Limb (tissue), 2 donors: ENCODE measurements at regions not wholly inside any gene's neighbourhood (a gene's known extent, or its start where the extent isn't known, plus 50 kb on each side); places are given as distances from the start of the nearest gene placed in this dataset.
A peak's percentile ranks its signal among the peaks of the same experiment; 100 is the strongest.

Source experiments
- DNase-seq, 2 donors: peaks; one replicate each; pipeline ENCODE4 v3.0.0-alpha.2; 2016; ENCODE audit errors: extremely low spot score in 2 of 2

GRCh38 chr10:78292982-78293865, 259.6 kb downstream of the RPS24 start:
- DNase-seq: peak; percentile 60 to 61

GRCh38 chr10:78295242-78295641, 261.6 kb downstream of the RPS24 start:
- no peak for DNase-seq

DNA sequence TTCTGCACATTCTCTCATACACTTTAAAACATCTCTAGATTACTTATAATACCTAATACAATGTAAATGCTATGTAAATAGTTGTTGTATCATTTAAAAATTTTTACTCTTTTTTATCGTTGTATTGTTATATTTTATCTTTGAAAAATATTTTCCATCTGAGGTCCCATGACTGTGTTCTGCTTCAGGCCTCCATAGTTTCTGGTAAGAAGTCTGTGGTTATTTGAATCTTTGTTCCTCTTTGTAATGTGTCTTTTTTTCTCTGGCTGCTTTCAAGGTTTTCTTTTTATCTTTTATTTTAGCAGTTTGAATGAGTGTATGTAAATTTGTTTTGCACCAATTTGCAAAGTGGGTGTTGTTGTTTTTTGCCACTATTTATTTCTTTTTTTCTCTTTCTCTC, 263.1 kb downstream of the RPS24 start:
- DNase-seq: no peak

DNA sequence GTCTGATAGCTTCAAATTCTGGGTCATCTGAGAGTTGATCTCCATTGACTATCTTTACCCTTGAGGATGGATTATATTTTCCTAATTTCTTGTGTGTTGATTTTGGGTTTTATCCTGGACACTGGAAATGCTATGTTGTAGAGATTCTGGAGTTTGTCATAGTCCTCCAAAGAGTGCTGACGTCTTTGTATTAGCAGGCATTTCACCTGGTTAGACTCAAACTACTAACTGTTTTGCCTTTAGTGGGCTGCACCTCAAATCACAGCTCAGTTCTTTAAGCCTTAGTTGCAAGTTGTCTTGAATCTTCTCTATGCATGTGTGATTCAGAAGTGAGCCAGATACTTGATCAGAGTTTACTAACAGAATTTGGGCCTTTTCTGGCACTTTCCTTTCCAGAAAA, 264.3 kb downstream of the RPS24 start:
- DNase-seq: no peak

- DNase-seq: peak in 1 of 2 donors; percentile 8
Observed at GRCh38 chr10:78298835-78299234, 265.2 kb downstream of the RPS24 start.

DNA sequence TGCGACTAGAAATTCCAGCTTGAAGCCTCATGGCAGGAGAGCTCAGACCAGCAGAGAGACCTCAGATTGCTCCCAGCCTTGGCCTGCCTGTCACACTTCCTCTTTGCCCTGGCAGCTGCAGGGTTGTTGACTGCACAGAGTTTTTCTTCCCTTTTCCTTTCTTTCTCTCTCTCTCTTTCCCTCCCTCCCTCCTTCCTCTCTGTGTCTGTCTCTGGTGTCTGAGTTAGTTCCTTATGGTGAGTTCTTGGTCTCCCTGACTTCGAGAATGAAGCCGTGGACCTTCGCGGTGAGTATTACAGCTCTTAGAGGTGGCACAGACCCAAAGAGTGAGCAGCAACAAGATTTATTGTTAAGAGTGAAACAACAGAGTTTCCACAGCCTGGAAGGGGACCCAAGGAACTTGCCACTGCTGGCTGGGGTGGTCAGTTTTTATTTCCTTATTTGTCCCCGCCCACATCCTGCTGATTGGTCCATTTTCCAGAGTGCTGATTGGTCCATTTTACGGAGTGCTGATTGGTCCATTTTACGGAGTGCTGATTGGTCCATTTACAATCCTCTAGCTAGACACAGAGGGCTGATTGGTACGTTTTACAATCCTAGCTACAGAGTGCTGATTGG, 266.3 kb downstream of the RPS24 start:
- peak in 1 of 2 donors; percentile 22 for DNase-seq

- peak in 1 of 2 donors; percentile 11 for DNase-seq
Observed at GRCh38 chr10:78300526-78300925, 266.9 kb downstream of the RPS24 start.

DNA sequence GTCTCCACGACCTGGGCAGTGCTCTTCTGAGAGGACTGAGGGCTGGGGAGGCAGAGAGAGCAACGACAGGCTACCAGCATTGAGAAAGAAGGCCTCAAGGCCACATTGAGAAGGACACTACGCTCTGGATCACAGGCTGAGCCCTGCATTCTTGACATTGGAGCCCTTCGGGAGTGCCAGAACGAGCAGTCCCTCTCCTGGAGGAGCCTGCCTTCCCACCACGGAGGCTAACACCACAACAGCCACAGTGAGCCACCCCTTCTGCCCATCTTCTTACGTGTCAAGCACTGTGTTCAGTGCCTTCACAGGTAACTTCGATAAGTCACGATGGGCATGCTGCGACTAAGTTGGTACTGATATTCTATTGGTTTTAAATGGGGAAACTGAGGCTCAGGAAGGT, 267.8 kb downstream of the RPS24 start:
- DNase-seq: no peak

GRCh38 chr10:78301891-78302738, 268.5 kb downstream of the RPS24 start:
- no peak for DNase-seq

DNA sequence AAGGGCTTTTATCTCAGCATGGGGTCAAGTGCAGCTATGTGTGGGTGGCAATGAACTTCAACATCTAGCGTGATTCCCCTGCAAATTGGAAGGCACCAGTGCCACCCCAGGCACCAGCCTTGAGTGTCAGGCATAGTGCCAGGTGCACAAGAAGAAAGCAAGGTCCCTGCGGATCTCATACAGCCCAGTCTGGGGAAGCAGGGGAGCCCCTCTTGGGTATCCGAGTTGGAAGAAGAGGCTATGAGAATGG, 269.0 kb downstream of the RPS24 start:
- no peak for DNase-seq

DNA sequence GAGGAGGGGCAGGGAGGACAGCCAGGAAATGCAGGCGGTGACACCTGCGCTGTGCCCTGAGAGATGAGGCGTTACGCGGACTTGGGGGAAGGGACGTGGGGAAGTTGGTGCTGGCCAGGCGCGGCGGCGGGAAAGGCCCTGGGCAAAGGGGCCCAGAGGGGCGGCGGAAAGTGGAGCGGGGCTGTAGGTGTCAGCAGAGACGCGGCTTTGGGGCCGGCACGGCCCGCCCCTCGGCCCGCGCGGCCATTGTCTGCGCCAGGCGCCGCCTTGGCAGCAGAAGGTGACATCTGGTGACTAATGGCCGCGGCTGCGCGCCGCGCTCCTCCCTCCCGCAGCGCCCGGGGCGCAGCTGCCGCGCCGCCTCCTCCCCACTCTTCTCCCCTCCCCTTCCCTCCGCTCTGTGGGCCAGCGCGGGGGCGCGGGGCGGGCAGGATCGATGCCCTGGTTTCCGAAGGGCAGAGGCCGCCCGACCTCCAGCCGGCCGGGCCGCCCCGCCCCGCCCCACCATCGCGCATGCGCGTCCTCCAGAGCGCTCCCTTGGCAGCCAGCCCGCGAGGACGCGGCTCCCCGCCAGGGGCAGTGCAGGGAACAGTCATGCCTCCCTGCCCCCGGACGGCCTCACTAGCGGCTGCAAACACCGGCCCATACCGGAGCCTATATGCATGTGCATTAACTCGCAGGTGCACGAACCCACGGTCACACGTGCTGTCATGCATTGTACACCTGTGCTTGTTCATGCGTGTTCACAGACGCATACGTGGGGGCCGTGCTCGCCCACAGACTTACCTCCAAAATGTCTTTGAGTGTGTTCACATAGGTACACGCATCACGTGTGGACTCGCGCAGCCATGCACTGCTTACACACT, 269.6 kb downstream of the RPS24 start:
- DNase-seq: peak; percentile 92 to 98

DNA sequence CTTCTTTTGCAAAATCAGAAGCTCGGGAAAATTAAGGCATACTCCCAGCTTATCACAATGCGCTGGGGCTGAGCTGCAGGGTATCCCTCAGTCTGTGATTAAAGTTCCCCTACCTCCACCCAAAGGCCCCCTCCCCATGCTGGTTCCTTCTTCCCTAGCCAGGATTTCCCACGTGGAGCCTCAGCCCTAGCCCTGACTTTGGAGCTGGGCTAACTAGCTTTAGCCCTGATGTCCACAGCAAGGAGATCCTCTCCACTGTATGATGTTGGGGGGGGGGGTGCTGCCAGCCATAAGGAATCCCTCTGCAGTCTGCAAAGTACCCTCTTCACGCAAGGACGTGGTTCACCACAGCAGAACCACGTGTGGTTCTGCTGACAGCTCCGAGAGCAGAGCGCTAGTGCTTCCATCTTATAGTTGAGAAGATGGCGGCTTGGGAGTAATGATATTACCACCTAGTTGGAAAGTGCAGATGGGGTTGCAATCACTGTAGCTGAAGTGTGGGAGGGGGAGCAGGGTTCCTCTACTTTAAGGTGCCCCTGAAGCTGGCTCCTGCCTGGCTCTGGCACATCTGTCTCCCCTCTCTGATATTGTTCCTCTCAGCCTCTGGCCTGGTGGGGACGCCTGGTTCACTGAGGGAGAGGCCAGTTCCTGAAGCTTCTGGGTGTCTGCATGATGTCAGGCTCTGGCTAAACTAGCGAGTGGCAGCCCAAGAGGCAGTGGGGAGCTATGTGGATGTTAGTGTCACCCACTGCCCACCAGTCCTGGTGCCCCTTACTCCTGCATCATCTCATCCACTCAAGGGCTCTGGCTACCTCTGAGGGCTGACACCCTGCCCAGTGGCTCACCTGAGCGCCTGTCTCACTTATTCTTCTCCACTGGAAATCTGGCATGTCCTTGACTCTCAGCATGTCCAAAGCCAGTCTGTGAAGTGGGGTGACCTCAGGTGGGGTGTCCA, 270.7 kb downstream of the RPS24 start:
- DNase-seq: no peak

- no peak for DNase-seq
Observed at GRCh38 chr10:78305311-78305710, 271.6 kb downstream of the RPS24 start.

GRCh38 chr10:78306358-78306757, 272.7 kb downstream of the RPS24 start:
- no peak for DNase-seq

- DNase-seq: no peak
Observed at GRCh38 chr10:78307576-78307975, 273.9 kb downstream of the RPS24 start.

GRCh38 chr10:78309536-78310237, 276.0 kb downstream of the RPS24 start:
- DNase-seq: no peak

DNA sequence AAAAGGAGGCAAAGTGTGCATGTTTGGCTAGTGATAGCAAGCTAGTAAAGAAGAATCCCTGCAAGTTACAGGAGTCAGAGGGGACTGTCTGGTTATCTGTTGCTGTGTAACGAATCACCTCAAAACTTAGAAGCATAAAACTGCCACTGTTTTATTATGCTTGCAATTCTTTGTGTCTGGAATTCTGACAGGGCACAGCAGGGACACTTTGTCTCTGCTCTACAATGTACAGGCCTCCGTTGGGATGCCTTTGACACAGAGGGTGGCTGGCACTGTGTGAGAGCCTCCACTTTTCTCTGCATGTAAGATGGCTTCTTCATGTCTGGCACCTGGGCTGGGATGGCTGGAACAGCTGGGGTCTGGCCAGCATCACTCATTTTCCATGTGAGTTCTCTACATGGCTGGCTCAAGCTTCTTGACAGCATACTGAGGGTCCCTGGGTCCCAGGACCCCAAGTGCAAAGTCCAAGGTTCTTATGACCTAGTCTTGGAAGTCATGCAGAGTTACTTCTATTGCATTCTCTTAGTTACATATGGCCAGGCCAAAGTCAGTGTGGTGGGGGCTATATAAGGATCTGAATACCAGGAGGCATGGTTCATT, 276.9 kb downstream of the RPS24 start:
- DNase-seq: no peak

GRCh38 chr10:78312197-78313047, 278.8 kb downstream of the RPS24 start:
- no peak for DNase-seq
